ENCODE measurements at regions not wholly inside any gene's neighbourhood (a gene's known extent, or its start where the extent isn't known, plus 50 kb on each side); places are given as distances from the start of the nearest gene placed in this dataset.

- Histone ChIP-seq H3K4me1 (replicated peaks in 1 of 4; ENCODE audit: control insufficient read depth in 3 of 4, insufficient read depth in 4 of 4, low read length in 3 of 4) (no peaks in the 10 kb centered on the region), H3K18ac (ENCODE audit: extremely low read depth, low read length) (no peak overlapping the region), H2AK5ac (ENCODE audit: low read depth, low read length) (no peak overlapping the region), H3K27me3 (replicated peaks in 1 of 4; ENCODE audit: control insufficient read depth in 3 of 4, extremely low read depth in 1 of 4, insufficient read depth in 3 of 4, low read length in 3 of 4) (no peaks in the 10 kb centered on the region), H3K9ac (replicated peaks in 1 of 4; ENCODE audit: extremely low read depth in 1 of 4, low read depth in 3 of 4, low read length in 3 of 4) (no peak overlapping the region), H2BK5ac (ENCODE audit: low read depth, low read length) (no peak overlapping the region), H3K36me3 (ENCODE audit: control insufficient read depth in 2 of 4, insufficient read depth in 4 of 4, low read length in 3 of 4) (no peaks in the 10 kb centered on the region), H3K4ac (replicated peaks; ENCODE audit: insufficient read length, low read depth, low read length) (no peak overlapping the region), H2BK12ac (ENCODE audit: low read depth, low read length) (no peak overlapping the region), H3K79me1 (ENCODE audit: low read depth, low read length) (no peaks in the 10 kb centered on the region), H3K4me2 (ENCODE audit: insufficient read depth in 1 of 2, low read depth in 2 of 2, low read length in 2 of 2) (no peak overlapping the region), H2BK120ac (replicated peaks; ENCODE audit: low read depth, low read length) (no peak overlapping the region), H3K4me3 (ENCODE audit: extremely low read depth in 1 of 4, insufficient read depth in 2 of 4, low read depth in 3 of 4, low read length in 4 of 4) (no peak overlapping the region), H2BK20ac (ENCODE audit: low read length) (no peak overlapping the region), H4K8ac (ENCODE audit: extremely low read depth, insufficient read depth, low read length) (no peak overlapping the region), H3K23me2 (ENCODE audit: low read depth, low read length) (no peaks in the 10 kb centered on the region), H4K20me1 (replicated peaks in 1 of 2; ENCODE audit: control insufficient read depth in 1 of 2, insufficient read depth in 2 of 2, low read length in 2 of 2) (no peaks in the 10 kb centered on the region), H4K91ac (replicated peaks; ENCODE audit: insufficient read length, low read length) (no peak overlapping the region), H2AFZ (ENCODE audit: low read length) (no peak overlapping the region), H3K27ac (ENCODE audit: low read depth, low read length) (no peak overlapping the region), H2BK15ac (ENCODE audit: low read length) (no peak overlapping the region), H4K5ac (ENCODE audit: insufficient read length, low read depth, low read length) (no peak overlapping the region), H3K23ac (ENCODE audit: insufficient read length) (no peak overlapping the region), H3K79me2 (ENCODE audit: control insufficient read depth in 1 of 2, insufficient read depth in 2 of 2, low read length in 2 of 2) (no peaks in the 10 kb centered on the region), H3K14ac (ENCODE audit: insufficient read length) (no peak overlapping the region), H3K56ac (replicated peaks; ENCODE audit: insufficient read length, low read depth, low read length) (no peak overlapping the region), H3K9me3 (ENCODE audit: insufficient read depth in 2 of 2, low read depth in 1 of 2, low read length in 1 of 2) (no peaks in the 10 kb centered on the region)
- CTCF ChIA-PET (ENCODE audit: partially characterized antibody): interaction anchor here (0.9 to 1.3 kb wide), 2 partner anchors 12 to 268 kb away, joined by 3 read pairs; no protein-coding TSS in a partner anchor
- TF ChIP-seq EP300 (IDR thresholded peaks at IDR 0.05; ENCODE audit: borderline replicate concordance in 1 of 2, low read depth in 2 of 2, low read length in 2 of 2): no peak
- WGBS, 2 experiments (ENCODE audit: extremely low coverage in 1 of 2, insufficient coverage in 1 of 2, insufficient read length in 1 of 2, insufficient replicate concordance in 2 of 2, low coverage in 1 of 2, low lambda C conversion rate in 2 of 2, missing lambda C conversion rate in 1 of 2): 93% methylated on average over 3 of the region's 3 CpGs; no CpG with 5 or more reads in 1 of the 2 experiments
- POLR2A ChIA-PET (ENCODE audit: partially characterized antibody): no interaction called here
- no peak for FAIRE-seq
- no peak for DNase-seq (ENCODE audit: low read depth in 1 of 2, low spot score in 2 of 2)
These were observed 742.0 kb upstream of the RGMB start for GRCh38 chr5:98031496-98031895.

Measured in H1 (cell line).